NCI-H82 (cell line): ENCODE measurements at regions not wholly inside any gene's neighbourhood (a gene's known extent, or its start where the extent isn't known, plus 50 kb on each side); places are given as distances from the start of the nearest gene placed in this dataset.
"Not testable (repeated sequence)": the region's sequence is repeated elsewhere in the genome, so short reads cannot be mapped to it uniquely, and the experiment has no call there.

Source experiments
- DNase-seq: peaks from one replicate; lab custom pipeline; 2025; lab: John Stamatoyannopoulos, UW

DNA sequence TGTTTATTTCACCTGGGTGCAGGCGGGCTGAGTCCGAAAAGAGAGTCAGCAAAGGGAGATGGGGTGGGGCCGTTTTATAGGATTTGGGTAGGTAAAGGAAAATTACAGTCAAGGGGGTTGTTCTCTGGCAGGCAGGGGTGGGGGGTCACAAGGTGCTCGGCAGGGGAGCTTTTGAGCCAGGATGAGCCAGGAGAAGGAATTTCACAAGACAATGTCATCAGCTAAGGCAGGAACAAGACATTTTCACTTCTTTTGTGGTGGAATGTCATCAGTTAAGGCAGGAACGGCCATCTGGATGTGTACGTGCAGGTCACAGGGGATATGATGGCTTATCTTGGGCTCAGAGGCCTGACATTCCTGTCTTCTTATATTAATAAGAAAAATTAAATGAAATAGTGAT lies 115.8 kb upstream of the KCNJ3 start:
- DNase-seq = not testable (repeated sequence)

DNA sequence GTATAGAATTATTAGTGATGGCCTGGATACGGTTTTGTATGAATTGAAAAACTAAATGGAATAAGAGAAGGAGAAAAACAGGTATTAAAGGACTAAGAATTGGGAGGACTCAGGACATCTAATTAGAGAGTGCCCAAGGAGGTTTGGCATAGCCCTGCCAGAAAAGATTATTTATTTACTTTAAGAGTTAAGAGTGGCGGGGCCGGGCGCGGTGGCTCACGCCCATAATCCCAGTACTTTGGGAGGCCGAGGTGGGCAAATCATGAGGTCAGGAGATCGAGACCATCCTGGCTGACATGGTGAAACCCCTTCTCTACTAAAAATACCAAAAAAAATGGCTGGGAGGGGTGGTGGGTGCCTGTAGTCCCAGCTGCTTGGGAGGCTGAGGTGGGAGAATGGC lies 115.2 kb upstream of the KCNJ3 start:
- DNase-seq = not testable (repeated sequence)

- DNase-seq = peak; percentile 83
Observed at GRCh38 chr2:154587739-154588138, 110.8 kb upstream of the KCNJ3 start.

DNA sequence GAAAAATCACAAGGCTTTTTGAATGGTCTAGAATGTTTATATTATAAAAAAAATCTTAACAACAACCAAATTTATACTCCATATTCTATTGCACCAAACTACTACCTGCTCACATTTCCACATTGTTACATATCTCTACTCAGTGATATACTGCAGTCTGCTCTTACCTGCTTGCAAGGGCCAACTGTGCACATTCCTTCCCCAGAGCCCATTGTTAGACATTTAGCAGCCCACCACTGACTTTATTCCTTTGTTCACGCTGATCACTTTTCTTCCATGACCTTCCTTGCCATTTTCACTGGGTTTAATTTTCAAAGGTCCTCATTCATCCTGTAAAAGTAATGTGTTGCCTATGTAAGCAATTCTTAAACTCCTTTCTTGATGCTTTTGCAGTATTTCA lies 109.7 kb upstream of the KCNJ3 start:
- DNase-seq = peak; percentile 19

DNA sequence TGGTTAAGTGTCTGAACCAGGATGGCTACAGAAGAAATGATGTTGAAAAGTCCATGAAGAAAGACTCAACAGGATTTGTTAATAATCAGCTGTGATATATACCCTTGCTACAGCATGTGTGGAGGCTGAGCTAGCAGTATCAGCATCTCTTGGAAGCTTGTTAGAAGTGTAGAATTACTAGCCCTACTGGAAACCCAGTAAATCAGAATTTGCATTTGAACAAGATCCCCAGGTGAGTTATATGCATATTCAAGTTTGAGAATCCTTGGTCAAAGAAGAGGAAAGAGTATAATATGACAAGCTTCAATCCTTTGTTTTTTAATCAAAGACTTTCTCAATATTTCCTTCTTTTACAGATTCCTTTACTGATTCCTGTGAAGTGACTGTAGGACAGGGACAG lies 109.0 kb upstream of the KCNJ3 start:
- DNase-seq = peak; percentile 13

- DNase-seq = peak; percentile 52
Observed at GRCh38 chr2:154591294-154591820, 107.1 kb upstream of the KCNJ3 start.

DNA sequence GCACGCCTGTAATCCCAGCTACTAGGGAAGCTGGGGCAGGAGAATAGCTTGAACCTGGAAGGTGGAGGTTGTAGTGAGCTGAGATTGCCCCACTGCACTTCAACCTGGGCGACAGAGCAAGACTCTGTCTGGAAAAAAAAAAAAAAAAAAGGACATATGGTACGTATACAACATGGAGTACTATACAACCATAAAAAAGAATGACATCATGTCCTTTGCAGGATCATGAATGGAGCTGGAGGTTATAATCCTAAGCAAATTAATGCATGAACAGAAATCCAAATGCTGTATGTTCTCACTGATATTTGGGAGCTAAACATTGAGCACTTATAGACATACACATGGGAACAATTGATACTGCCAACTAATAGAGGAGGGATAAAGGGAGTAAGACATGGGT lies 99.3 kb upstream of the KCNJ3 start:
- DNase-seq = no peak

- DNase-seq = no peak
Observed at GRCh38 chr2:154600927-154601494, 97.5 kb upstream of the KCNJ3 start.

GRCh38 chr2:154603682-154604081 lies 94.8 kb upstream of the KCNJ3 start:
- DNase-seq = no peak

DNA sequence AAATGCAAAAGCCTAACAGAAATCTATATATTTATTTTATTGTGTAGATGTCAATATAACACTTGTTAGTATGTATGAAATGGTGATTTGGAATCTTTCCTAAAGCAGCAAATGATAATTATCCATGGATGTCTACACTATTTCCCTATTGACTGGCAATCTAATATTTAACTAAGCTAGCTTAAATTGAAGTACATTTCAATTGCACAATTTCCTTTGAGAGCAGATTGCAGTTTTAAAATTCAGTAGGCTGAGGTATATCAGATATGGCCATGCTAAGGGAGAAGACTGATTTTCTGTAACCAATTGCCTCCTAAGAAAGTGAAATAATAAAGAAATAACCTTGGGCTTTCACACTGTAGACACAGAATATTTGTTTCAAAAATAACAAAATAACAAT lies 90.1 kb upstream of the KCNJ3 start:
- DNase-seq = no peak

DNA sequence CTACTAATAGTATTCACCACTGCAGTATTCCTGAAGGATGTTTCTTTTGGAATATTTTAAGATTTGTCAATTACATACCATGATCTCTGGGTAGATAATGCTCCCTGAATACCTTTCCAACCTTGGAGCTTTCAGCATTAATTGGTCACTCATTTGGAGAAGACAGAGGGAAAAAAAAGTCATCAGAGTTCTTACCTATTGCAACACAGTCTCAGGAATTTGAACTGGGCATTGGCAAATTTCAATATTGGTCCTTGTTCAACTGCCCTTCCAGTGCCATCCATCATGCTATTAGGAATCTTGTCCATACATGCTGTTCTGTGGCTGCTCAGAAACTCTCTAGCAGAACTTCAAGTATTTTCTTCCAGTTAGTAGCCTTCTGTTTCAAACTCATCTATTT lies 83.6 kb upstream of the KCNJ3 start:
- DNase-seq = no peak

DNA sequence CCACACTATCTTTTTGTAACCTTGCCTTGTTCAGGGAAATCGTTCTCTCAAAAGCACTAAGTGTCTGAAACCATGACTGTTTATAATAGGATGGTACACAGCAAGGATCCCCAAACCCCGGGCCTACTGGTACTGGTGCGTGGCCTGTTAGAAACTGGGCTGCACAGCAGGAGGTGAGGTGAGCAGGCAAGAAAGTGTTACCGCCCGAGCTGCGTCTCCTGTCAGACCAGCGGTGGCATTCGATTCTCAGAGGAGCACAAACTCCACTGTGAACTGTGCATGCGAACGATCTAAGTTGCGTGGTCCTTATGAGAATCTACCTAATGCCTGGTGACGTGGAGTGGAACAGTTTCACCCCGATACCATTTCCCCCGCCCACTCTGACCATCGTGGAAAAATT lies 81.8 kb upstream of the KCNJ3 start:
- no peak for DNase-seq

DNA sequence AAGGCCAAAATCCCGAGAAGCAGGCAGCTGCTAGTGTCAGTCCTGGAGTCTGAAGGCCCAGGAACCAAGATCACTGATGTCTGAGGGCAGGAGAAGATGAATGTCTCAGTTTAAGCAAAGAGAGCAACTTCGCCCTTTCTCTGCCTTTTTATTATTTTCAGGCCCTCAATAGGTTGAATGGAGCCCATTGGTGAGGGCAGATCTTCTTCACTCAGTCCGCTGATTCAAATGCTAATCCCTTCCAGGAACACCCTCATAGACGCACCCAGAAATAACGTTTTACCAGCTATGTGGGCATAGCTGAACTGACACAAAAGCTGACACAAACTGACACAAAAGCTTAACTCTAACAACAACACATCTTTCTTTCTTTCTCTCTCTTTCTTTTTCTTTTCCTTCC lies 78.0 kb upstream of the KCNJ3 start:
- DNase-seq = no peak

- DNase-seq = peak; percentile 88
Observed at GRCh38 chr2:154623819-154624218, 74.7 kb upstream of the KCNJ3 start.

- DNase-seq = no peak
Observed at GRCh38 chr2:154637456-154637855, 61.0 kb upstream of the KCNJ3 start.

GRCh38 chr2:154638783-154639182 lies 59.7 kb upstream of the KCNJ3 start:
- no peak for DNase-seq

- DNase-seq = no peak
Observed at GRCh38 chr2:154640000-154640399, 58.5 kb upstream of the KCNJ3 start.
